ENCODE measurements at regions not wholly inside any gene's neighbourhood (a gene's known extent, or its start where the extent isn't known, plus 50 kb on each side); places are given as distances from the start of the nearest gene placed in this dataset.

GRCh38 chr4:138014590-138015288, 227.4 kb downstream of the SLC7A11 start:
- DNase-seq: no peak

- no peak for DNase-seq
Measured at GRCh38 chr4:138013625-138014024, 228.5 kb downstream of the SLC7A11 start.

GRCh38 chr4:138010639-138011038, 231.5 kb downstream of the SLC7A11 start:
- no peak for DNase-seq

- DNase-seq: no peak
Measured at GRCh38 chr4:138007572-138007971, 234.6 kb downstream of the SLC7A11 start.

GRCh38 chr4:138005486-138005885, 236.7 kb downstream of the SLC7A11 start:
- DNase-seq: no peak

- no peak for DNase-seq
Measured at GRCh38 chr4:138003248-138003647, 238.9 kb downstream of the SLC7A11 start.

GRCh38 chr4:137998666-137999429, 243.3 kb downstream of the SLC7A11 start:
- no peak for DNase-seq

- DNase-seq: no peak
Measured at GRCh38 chr4:137997496-137997895, 244.7 kb downstream of the SLC7A11 start.

GRCh38 chr4:137994853-137995252, 247.3 kb downstream of the SLC7A11 start:
- no peak for DNase-seq

GRCh38 chr4:137993232-137993631, 248.9 kb downstream of the SLC7A11 start:
- DNase-seq: no peak

- no peak for DNase-seq
Measured at GRCh38 chr4:137981277-137981676, 260.9 kb downstream of the SLC7A11 start.

- no peak for DNase-seq
Measured at GRCh38 chr4:137980641-137981040, 261.5 kb downstream of the SLC7A11 start.

- no peak for DNase-seq
Measured at GRCh38 chr4:137979938-137980337, 262.2 kb downstream of the SLC7A11 start.

- no peak for DNase-seq
Measured at GRCh38 chr4:137968956-137969678, 273.0 kb downstream of the SLC7A11 start.

- no peak for DNase-seq
Measured at GRCh38 chr4:137967480-137968190, 274.5 kb downstream of the SLC7A11 start.

- no peak for DNase-seq
Measured at GRCh38 chr4:137966504-137966903, 275.6 kb downstream of the SLC7A11 start.

GRCh38 chr4:137961051-137961438, 281.1 kb downstream of the SLC7A11 start:
- no peak for DNase-seq

GRCh38 chr4:137960371-137961050, 281.6 kb downstream of the SLC7A11 start:
- DNase-seq: no peak

GRCh38 chr4:137957806-137958205, 284.3 kb downstream of the SLC7A11 start:
- no peak for DNase-seq

GRCh38 chr4:137956256-137956655, 285.9 kb downstream of the SLC7A11 start:
- DNase-seq: no peak

GRCh38 chr4:137955595-137955994, 286.6 kb downstream of the SLC7A11 start:
- no peak for DNase-seq

GRCh38 chr4:137952116-137952515, 290.0 kb downstream of the SLC7A11 start:
- no peak for DNase-seq

GRCh38 chr4:137950286-137950685, 291.9 kb downstream of the SLC7A11 start:
- DNase-seq: no peak
